ENCODE measurements at regions not wholly inside any gene's neighbourhood (a gene's known extent, or its start where the extent isn't known, plus 50 kb on each side); places are given as distances from the start of the nearest gene placed in this dataset.
"Not testable (repeated sequence)": the region's sequence is repeated elsewhere in the genome, so short reads cannot be mapped to it uniquely, and the experiment has no call there.

- DNase-seq (no peak), ATAC-seq (no peak)
- H3K27me3 Mint-ChIP-seq, result no peaks in the 10 kb centered on the region
- no peak overlapping the region for H3K27ac Mint-ChIP-seq
- H3K9me3 Mint-ChIP-seq (ENCODE audit: low read depth), result peaks cover 2% of the 10 kb centered on the region
- no peaks in the 10 kb centered on the region for H3K4me1 Mint-ChIP-seq
- no peaks in the 10 kb centered on the region for H3K36me3 Mint-ChIP-seq
- no peak overlapping the region for H3K4me3 Mint-ChIP-seq
- CTCF ChIA-PET, result interaction anchor here (1.2 kb wide), 1 partner anchor 21 kb away, joined by 3 read pairs; no protein-coding TSS in a partner anchor
Observed at GRCh38 chr6:19934996-19935591, 97.9 kb downstream of the ID4 start.

- DNase-seq; H3K9me3 Mint-ChIP-seq (ENCODE audit: low read depth); CTCF ChIA-PET; H3K4me1 Mint-ChIP-seq; H3K36me3 Mint-ChIP-seq; ATAC-seq; H3K27ac Mint-ChIP-seq; H3K27me3 Mint-ChIP-seq; H3K4me3 Mint-ChIP-seq: not testable (repeated sequence)
Observed at GRCh38 chr6:19939321-19939720, 102.2 kb downstream of the ID4 start.

GRCh38 chr6:19939926-19940325 lies 102.8 kb downstream of the ID4 start:
- H3K9me3 Mint-ChIP-seq (ENCODE audit: low read depth); DNase-seq; H3K4me1 Mint-ChIP-seq; H3K4me3 Mint-ChIP-seq; ATAC-seq; H3K27me3 Mint-ChIP-seq; H3K36me3 Mint-ChIP-seq; H3K27ac Mint-ChIP-seq; CTCF ChIA-PET: not testable (repeated sequence)

- H3K27ac Mint-ChIP-seq, result no peak overlapping the region
- no peaks in the 10 kb centered on the region for H3K36me3 Mint-ChIP-seq
- no peak overlapping the region for H3K4me3 Mint-ChIP-seq
- peaks cover 2% of the 10 kb centered on the region for H3K9me3 Mint-ChIP-seq (ENCODE audit: low read depth)
- CTCF ChIA-PET, result no interaction called here
- ATAC-seq, result no peak
- DNase-seq, result no peak
- no peaks in the 10 kb centered on the region for H3K4me1 Mint-ChIP-seq
- no peaks in the 10 kb centered on the region for H3K27me3 Mint-ChIP-seq
Observed at GRCh38 chr6:19943042-19943441, 105.9 kb downstream of the ID4 start.

- CTCF ChIA-PET, result no interaction called here
- ATAC-seq, result no peak
- Mint-ChIP-seq H3K27me3 (no peaks in the 10 kb centered on the region), H3K4me1 (no peaks in the 10 kb centered on the region), H3K36me3 (no peaks in the 10 kb centered on the region), H3K9me3 (ENCODE audit: low read depth) (no peaks in the 10 kb centered on the region), H3K27ac (no peak overlapping the region), H3K4me3 (no peak overlapping the region)
- no peak for DNase-seq
Observed at GRCh38 chr6:19945843-19946358, 108.7 kb downstream of the ID4 start.

- ATAC-seq, result no peak
- H3K27ac Mint-ChIP-seq, result no peak overlapping the region
- CTCF ChIA-PET, result no interaction called here
- no peaks in the 10 kb centered on the region for H3K27me3 Mint-ChIP-seq
- no peak for DNase-seq
- H3K9me3 Mint-ChIP-seq (ENCODE audit: low read depth), result no peaks in the 10 kb centered on the region
- no peaks in the 10 kb centered on the region for H3K36me3 Mint-ChIP-seq
- H3K4me3 Mint-ChIP-seq, result no peak overlapping the region
- no peaks in the 10 kb centered on the region for H3K4me1 Mint-ChIP-seq
Observed at GRCh38 chr6:19949155-19949554, 112.0 kb downstream of the ID4 start.

- CTCF ChIA-PET, result no interaction called here
- H3K27ac Mint-ChIP-seq, result no peak overlapping the region
- H3K4me1 Mint-ChIP-seq, result no peaks in the 10 kb centered on the region
- H3K9me3 Mint-ChIP-seq (ENCODE audit: low read depth), result no peaks in the 10 kb centered on the region
- H3K36me3 Mint-ChIP-seq, result no peaks in the 10 kb centered on the region
- ATAC-seq (no peak), DNase-seq (no peak)
- H3K27me3 Mint-ChIP-seq, result peaks cover 4% of the 10 kb centered on the region
- H3K4me3 Mint-ChIP-seq, result no peak overlapping the region
Observed at GRCh38 chr6:19964115-19964514, 126.9 kb downstream of the ID4 start.

GRCh38 chr6:19968201-19968600 lies 131.0 kb downstream of the ID4 start:
- Mint-ChIP-seq H3K36me3 (no peaks in the 10 kb centered on the region), H3K4me3 (no peak overlapping the region), H3K9me3 (ENCODE audit: low read depth) (no peaks in the 10 kb centered on the region), H3K27ac (no peak overlapping the region), H3K4me1 (no peaks in the 10 kb centered on the region), H3K27me3 (no peaks in the 10 kb centered on the region)
- ATAC-seq (no peak), DNase-seq (no peak)
- CTCF ChIA-PET, result no interaction called here

GRCh38 chr6:19972221-19972620 lies 135.1 kb downstream of the ID4 start:
- Mint-ChIP-seq H3K27ac (no peak overlapping the region), H3K4me1 (no peaks in the 10 kb centered on the region), H3K4me3 (no peak overlapping the region), H3K27me3 (no peaks in the 10 kb centered on the region), H3K9me3 (ENCODE audit: low read depth) (no peaks in the 10 kb centered on the region), H3K36me3 (no peaks in the 10 kb centered on the region)
- CTCF ChIA-PET, result no interaction called here
- ATAC-seq (no peak), DNase-seq (no peak)

- Mint-ChIP-seq H3K27ac (no peak overlapping the region), H3K9me3 (ENCODE audit: low read depth) (no peaks in the 10 kb centered on the region), H3K36me3 (no peaks in the 10 kb centered on the region), H3K4me1 (no peaks in the 10 kb centered on the region), H3K4me3 (no peak overlapping the region), H3K27me3 (peaks cover 7% of the 10 kb centered on the region)
- no peak for ATAC-seq
- CTCF ChIA-PET, result no interaction called here
- no peak for DNase-seq
Observed at GRCh38 chr6:19976411-19977129, 139.4 kb downstream of the ID4 start.

- Mint-ChIP-seq H3K4me1 (no peaks in the 10 kb centered on the region), H3K4me3 (no peak overlapping the region), H3K27ac (no peak overlapping the region), H3K9me3 (ENCODE audit: low read depth) (no peaks in the 10 kb centered on the region), H3K27me3 (peaks cover 13% of the 10 kb centered on the region), H3K36me3 (no peaks in the 10 kb centered on the region)
- CTCF ChIA-PET, result no interaction called here
- DNase-seq, result no peak
- ATAC-seq, result no peak
Observed at GRCh38 chr6:19979059-19979458, 141.9 kb downstream of the ID4 start.

GRCh38 chr6:19979986-19980385 lies 142.8 kb downstream of the ID4 start:
- Mint-ChIP-seq H3K27me3 (peaks cover 13% of the 10 kb centered on the region), H3K9me3 (ENCODE audit: low read depth) (no peaks in the 10 kb centered on the region), H3K36me3 (no peaks in the 10 kb centered on the region), H3K4me1 (no peaks in the 10 kb centered on the region), H3K27ac (no peak overlapping the region), H3K4me3 (no peak overlapping the region)
- CTCF ChIA-PET, result no interaction called here
- no peak for ATAC-seq
- no peak for DNase-seq

- DNase-seq (no peak), ATAC-seq (no peak)
- H3K4me3 Mint-ChIP-seq, result no peak overlapping the region
- H3K36me3 Mint-ChIP-seq, result no peaks in the 10 kb centered on the region
- no peaks in the 10 kb centered on the region for H3K4me1 Mint-ChIP-seq
- H3K27me3 Mint-ChIP-seq, result peaks cover 11% of the 10 kb centered on the region
- H3K9me3 Mint-ChIP-seq (ENCODE audit: low read depth), result no peaks in the 10 kb centered on the region
- CTCF ChIA-PET, result no interaction called here
- H3K27ac Mint-ChIP-seq, result no peak overlapping the region
Observed at GRCh38 chr6:19983374-19983773, 146.2 kb downstream of the ID4 start.

- no peak for DNase-seq
- Mint-ChIP-seq H3K36me3 (no peaks in the 10 kb centered on the region), H3K4me3 (no peak overlapping the region), H3K27me3 (peaks cover 16% of the 10 kb centered on the region), H3K4me1 (no peaks in the 10 kb centered on the region), H3K27ac (no peak overlapping the region), H3K9me3 (ENCODE audit: low read depth) (no peaks in the 10 kb centered on the region)
- CTCF ChIA-PET, result no interaction called here
- no peak for ATAC-seq
Observed at GRCh38 chr6:19986691-19987438, 149.7 kb downstream of the ID4 start.

Data from activated CD8-positive, alpha-beta memory T cell treated with anti-CD3 and anti-CD28 coated beads, Interleukin-2, amount 10 ng/mL, durations not matched to agents 7 days and 5 days (primary cell).